ENCODE measurements at regions not wholly inside any gene's neighbourhood (a gene's known extent, or its start where the extent isn't known, plus 50 kb on each side); places are given as distances from the start of the nearest gene placed in this dataset.

DNA sequence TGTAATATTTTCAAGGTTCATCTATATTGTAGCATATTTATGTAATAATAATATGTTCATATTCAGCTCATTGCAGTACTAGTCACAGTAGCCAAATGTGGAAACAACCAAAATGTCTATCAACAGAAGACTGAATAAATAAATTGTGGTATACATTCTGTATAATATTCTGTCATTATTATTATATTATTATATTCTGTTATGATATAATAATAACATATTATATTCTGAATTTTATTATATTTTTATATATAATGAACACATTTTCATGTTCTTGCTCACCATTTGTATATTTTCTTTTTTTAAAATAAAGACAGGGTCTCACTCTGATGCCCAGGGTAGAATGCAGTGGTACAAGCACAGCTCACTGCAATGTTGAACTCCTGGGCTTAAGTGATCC is 91.2 kb upstream of the STARD3NL start:
- no peak for DNase-seq

DNA sequence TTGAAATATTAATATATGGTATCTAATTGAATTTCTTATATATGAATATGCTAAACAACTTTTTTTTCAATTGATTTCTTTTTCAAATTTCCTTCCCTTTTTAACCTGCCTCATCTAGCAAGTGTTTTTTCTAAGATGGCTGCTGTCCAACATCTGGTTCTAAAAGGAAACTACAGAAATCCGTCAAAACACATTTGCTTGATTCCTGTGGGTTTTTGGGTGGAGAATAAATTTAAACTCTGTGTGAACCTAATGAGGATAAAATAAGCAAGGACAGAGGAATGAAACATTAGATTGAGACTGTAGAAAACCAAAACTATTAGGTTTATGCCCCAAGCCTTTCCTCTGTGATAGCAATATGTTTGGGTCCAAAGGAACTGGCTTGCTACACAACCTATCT is 75.5 kb upstream of the STARD3NL start:
- DNase-seq = no peak

DNA sequence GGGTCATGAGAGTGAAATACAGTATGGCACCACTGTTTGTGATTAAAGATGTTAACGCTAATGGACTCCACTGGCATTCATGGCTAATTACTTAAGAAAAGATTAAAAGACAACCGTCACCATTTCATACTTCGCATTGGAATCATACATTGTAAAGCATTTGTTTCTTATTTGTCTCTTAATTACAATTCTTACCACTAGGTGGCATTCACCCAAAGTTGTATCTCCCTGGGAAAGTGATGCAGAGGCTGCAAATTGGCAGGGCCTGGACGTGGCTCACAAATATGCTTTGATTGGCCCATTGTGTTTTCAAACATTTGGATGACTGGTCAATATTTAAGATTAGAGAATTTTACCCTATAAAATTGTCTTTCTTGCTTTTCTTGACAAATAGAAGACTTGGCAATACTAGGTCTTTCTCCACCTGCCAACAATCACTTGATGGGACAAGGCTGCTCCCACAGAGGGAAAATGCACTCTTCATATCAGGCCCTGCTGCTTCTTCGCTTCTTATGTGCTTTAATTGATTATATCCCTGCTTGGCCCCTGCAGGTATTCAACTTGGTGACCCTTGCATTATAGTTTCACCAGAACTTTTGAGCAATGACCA is 72.1 kb upstream of the STARD3NL start:
- peak; percentile 15 for DNase-seq

DNA sequence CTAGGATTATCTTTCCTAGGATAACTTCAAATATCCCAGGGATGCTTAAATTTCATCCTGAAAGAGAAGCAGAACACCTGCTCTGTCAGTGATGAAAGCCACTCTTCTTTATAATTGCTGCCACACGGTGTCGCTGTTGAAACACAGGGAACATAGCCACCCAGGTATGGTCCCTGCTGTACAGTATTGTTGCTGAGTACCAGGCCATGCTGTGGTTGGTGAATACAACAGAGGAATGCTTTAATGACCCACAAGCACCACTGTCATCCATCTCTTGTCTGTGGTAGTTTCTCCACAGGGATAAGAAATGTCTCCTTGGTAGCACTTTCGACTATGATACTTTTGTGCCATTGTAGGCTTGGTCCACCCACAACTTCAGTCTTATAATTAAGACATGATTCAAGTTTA is 70.6 kb upstream of the STARD3NL start:
- peak; percentile 7 for DNase-seq

DNA sequence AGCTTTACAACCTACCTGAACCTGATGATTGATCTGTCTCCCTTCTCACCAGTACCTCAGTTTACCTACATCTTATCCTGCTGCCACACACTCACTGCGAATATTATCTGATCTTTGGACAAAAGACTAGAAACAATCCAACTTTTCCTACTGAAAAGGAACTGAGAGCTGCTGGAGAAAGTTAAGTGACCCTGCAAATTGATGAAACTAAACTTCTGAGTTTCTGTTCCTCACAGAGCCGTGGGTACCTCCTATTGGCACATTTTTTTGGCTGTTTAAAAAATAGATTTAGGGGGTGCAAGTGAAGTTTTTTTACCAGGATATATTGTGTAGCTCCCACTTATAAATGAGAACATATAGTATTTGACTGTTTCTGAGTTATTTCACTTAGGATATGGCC is 66.0 kb upstream of the STARD3NL start:
- DNase-seq = no peak

DNA sequence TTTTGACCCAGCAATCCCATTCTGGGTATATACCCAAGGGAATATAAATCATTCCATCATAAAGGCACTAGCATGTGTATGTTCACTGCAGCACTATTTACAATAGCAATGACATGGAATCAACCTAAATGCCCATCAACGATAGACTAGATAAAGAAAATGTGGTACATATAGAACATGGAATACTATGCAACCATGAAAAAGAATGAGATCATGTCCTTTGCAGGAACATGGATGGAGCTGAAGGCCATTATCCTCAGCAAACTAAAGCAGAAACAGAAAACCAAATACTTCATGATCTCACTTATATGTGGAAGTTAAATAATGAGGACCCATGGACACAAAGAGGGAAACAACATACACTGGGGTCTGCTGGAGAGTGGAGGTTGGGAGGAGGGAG is 58.0 kb upstream of the STARD3NL start:
- DNase-seq = no peak

DNA sequence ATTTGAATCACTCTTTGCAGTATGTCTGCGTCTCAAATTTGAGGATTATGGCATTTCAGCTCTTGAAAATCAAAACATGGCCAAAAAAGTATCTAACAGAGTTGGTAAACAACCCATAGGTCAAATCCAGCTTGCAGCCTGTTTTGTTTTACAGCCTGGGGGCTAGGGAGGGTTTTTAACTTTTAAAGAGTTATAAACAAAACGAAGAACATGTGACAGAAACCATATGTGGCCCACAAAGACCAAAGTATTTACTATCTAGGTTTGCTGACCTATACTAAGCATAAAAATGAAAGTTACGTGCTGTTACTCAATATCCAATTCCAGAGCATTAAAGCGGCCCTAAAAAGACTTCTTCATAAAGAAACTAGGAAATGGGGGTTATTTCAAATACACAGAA is 55.5 kb upstream of the STARD3NL start:
- no peak for DNase-seq

DNA sequence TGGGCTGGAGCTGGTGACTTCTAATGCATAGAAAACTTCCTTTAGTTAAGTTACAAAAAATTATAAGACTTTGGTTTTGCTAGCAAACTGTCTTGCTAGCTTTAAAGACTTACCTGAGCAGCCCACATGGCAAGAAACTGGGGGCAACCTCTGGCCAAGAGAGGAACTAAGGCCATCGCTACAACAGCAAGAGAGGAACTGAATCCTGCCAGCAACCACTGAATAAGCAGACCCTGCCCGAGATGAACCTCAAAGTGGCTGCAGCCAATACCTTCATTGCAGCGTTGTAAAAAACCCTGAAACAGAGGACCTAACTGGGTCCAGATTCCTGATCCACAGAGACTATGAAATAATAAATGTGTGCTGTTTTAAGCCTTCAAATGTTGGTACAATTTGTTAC is 54.6 kb upstream of the STARD3NL start:
- no peak for DNase-seq

DNA sequence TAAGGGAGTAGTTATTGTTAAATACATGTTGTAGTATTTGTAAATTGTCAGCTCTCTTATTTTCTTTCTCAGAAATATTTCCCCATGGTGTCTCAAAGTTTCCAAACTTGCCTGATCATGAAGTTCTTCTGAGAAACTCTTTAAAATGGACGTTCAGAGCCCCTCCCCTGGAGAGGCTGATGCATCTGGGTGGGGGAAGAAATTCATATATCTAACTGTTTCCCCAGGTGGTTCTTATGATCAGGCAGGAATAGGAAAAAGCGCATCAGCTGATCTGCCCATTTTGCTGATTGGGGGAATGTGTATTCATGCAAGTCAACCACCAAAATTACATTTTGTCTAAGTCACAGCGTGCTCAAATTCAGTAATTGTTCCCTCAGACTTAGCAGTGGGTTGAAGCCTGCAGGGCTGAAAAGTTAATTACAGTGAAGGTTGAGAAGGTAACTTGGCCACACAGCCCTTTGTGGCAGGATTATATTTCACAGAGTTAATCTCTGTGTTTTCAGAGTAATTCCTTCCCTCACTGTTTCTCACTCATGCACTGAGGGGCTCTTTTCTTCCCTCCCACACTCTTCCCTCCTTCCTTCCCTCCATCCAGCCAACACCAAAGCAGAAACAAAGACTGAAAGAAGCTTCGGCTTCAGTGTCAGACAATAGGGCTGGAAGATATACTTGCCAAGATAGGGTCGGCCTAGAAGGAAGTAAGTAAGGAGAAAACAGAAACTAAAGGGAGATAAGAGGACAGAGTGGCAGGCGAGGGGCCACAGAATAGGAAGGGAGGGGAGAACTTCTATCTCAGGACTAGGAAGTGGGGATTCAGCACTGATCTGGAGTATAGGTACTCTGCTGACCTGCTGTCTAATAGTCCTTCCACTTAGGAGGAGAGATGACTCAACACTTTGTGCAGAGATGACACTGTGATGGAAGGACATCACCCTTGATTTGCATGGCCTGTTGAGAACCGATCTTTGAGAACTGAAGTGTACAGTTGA is 50.5 kb upstream of the STARD3NL start:
- DNase-seq = no peak

All from NCI-H1436 (cell line).